GM18873 (cell line): ENCODE measurements at regions not wholly inside any gene's neighbourhood (a gene's known extent, or its start where the extent isn't known, plus 50 kb on each side); places are given as distances from the start of the nearest gene placed in this dataset.
"Not testable (repeated sequence)": the region's sequence is repeated elsewhere in the genome, so short reads cannot be mapped to it uniquely, and the experiment has no call there.

Experiments used
- ATAC-seq: cut with Tn5 transposase; IDR thresholded peaks from one replicate; pipeline ENCODE4 v1.9.1; 2021; ENCODE audit warnings: mild to moderate bottlenecking, moderate library complexity, moderate number of reproducible peaks; ENCODE audit not compliant: unreplicated experiment, low FRiP score

DNA sequence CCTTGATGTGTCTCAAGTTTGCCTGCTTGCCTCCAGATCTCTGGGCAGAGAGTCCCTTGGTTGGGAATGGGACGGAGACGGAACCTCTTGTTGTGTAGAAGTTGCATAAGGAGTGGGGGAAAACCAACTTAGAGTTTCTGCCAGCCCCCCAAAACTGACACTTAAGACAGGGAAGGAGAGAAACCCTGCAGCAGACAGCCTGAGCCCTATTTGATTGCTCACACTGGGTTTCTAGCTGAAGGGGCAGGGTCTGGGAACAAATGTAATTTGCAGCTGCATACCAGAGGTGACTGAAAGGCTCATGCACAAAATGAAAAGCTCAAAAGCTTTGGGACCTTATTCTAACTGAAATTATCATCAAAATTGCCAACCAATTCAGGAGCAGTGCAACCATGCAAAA lies 254.5 kb downstream of the RASEF start:
- no peak for ATAC-seq

DNA sequence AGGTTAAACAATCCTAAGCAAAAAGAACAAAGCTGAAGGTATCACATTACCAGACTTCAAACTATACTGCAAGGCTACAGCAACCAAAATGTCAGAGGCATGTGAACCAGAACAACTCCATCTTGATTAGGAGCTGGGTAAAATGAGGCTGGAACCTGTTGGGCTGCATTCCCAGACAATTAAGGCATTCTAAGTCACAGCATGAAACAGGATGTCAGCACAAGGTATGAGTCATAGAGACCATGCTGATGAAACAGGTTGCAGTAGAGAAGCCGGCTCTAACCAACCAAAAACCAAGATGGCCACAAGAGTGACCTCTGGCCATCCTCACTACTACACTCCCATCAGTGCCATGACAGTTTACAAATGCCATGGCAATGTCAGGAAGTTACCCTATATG lies 252.0 kb downstream of the RASEF start:
- ATAC-seq: no peak

DNA sequence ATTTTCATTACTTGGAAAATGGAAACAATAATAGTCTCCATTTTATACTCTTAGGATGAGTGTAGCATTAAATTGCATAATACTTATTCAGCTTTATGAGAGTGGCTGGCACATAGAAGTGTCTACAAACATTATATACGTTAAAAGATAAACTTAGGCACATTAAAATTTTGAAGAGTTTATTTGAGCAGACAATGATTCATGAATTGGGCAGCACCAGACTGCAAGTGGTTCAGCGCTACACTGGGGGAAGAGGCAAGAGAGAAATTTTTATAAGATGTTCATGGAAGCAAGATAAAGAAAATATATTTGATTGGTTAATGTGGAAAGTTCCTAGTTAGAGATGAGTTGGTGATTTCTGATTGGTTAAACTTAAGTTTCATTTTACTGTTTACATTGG lies 243.7 kb downstream of the RASEF start:
- ATAC-seq: no peak

DNA sequence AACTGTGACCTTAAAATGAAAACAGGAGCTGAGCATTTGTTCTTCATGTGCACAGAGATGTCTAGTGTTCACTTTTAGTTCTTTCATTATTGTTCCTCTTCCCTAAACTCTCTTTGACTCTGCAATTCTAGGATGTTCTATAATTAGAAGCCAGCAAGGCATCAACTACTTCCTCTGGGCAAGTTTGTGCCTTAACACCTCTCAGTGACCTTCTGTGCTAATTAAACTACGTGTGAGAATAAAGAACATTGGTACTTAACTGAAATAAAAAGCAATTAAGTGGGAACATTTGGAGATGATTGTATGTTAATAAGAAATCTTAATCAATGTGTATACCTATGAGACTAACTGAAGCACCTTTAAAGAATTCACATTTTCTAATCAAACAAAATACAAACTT lies 242.8 kb downstream of the RASEF start:
- no peak for ATAC-seq

DNA sequence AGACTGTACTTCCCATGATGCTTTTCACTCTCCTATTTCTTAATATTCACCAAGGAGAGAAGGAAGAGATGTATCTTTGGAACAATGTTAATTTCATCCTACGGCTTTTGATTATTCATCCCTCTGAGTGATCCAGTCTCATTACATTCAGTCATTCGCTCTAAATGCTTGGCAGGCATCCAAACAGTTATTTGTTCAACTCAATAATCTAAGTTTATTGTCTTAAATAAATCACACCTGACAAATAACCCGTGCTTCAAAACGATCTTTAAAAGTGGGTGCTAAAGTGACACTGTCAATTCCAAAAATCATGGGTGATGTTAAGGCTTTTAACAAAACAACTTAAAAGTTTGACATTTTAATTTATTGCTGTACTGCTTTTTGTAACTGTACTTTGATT lies 233.1 kb downstream of the RASEF start:
- no peak for ATAC-seq

DNA sequence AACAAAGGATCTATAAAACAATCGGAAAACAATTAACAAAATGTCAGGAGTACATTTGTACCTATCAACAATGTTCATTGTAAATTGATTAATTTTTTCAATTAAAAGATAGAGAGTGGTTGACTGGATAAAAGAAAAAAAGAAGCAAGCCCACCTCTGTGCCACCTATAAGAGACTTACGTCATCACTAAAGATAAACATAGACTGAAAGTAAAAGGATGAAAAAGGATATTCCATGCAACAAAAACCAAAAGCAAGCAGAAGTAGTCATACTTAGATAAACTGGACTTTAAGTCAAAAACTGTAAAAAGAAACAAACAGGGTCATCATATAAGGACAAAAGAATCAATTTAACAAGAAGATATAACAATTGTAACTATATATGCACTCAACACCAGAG lies 197.4 kb downstream of the RASEF start:
- ATAC-seq: no peak

DNA sequence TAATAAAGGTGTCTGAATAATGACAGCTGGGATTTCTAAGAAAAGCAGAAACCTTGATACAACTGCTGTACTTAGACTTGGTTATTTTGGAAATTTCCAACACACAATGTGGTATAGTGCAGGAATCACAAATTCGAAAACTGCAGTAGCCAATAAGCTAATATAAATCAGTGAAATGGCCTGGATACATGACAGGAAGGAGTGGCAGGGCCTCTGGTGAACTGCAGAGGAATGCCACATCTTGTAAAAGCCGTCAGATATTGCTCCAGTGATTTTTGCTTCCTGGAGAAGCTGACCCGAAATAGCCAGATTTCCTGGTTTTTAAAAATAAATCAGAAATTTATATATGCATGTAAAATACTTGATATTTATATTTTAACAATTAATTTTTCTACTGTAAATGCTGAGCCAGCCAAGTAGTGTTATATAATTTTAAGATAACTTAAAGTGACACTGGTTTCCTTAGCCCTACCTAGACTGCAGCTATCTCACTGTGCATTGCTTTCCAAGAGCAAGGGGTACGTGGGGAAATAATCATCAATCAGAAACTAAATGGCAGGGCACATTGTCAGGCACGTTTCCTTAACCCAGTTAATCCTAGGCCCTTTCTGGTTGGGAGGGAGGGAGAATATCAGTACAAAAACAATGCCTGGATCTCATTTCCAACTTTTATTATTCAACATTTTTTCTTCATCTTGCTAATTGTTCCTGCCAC lies 182.4 kb downstream of the RASEF start:
- ATAC-seq: no peak

DNA sequence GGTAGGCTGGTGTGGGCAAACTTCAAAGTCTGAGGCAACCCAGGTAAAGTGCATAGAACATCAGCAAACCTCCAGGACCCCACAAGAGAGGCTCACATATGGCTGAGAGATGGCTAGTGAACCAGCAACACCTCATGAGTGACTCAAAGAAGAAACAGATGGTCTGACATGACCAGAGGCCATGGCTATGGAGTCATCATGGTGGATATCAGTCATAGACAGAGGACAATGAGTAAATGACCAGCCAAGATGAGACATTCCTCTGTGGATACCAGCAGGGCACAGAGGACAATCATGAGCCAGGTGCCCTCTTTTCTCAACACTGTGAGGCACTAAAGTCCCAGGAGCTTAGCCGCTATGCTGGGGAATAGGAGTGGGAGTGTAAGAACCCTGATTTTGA lies 180.8 kb downstream of the RASEF start:
- no peak for ATAC-seq

DNA sequence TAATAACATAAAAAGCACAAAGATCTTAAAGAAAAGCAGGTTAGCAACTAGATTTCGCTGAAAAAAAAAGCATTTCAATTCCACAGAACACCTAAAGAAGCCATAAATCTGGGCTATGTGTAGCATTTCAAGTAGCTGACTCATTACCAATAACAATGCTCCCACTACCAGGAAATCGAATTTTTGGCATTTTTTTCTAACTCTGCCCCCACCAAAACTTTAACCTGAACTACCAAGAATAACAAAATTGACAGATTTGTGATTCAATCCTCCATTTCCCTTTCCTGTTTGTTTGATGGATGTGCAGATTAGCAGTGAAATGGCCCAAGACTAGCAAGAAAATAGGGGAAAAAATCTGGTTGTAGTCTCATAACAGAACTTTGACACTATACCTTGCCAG lies 180.2 kb downstream of the RASEF start:
- ATAC-seq: no peak

DNA sequence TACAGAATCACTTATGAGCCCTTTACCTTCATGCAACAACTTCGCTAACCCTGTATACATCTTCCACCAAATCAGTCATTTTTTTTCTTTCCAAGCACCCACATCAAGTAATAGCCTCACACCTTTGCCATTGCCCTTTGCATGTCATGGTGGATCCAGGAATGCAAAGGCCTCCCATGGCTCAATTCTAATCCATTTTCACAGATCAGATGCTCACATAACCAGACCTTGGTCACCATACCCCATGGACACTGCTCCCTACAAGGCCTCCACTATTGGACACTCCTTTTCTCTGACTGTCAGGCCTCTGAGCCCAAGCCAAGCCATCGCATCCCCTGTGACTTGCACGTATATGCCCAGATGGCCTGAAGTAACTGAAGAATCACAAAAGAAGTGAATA lies 179.5 kb downstream of the RASEF start:
- ATAC-seq: no peak

DNA sequence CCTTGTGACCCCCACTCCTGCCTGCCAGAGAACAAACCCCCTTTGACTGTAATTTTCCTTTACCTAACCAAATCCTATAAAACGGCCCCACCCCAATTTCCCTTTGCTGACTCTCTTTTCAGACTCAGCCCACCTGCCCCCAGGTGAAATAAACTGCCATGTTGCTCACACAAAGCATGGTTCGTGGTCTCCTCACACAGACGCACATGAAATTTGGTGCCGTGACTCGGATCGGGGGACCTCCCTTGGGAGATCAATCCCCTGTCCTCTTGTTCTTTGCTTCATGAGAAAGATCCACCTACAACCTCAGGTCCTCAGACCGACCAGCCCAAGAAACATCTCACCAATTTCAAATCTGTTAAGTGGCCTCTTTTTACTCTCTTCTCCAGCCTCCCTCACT lies 179.0 kb downstream of the RASEF start:
- not testable (repeated sequence) for ATAC-seq

DNA sequence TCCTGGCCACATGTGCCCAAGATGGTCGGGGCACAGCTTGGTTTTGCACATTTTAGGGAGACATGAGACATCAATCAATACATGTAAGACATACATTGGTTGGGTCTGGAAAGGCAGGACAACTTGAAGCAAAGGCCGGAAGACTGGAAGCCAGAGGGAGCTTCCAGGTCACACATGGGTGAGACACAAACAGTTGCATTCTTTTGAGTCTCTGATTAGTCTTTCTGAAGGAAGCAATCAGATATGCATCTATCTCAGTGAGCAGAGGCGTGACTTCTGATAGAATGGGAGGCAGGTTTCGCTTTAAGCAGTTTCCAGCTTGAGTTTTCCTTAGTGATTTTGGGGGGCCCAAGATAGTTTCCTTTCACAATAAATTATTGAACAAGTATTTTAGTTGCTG lies 172.5 kb downstream of the RASEF start:
- ATAC-seq: no peak

DNA sequence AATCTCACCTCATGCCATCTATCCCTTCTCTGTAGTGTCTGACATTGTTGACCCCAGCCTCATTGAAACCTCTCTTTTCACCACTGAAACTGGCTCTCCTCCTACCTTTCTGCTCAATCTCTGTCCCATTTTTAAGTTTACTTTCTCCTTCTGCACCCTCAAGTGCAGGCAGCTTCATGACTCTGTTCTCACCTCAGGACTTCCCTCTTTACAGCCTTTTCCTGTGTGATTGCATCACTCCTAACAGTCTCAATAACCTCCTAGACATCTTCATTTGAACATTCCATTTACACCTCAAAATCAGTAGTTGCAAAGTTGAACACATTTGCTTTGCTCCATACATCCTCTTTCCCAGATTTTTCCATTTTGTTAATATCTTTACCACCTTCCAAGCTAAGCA lies 172.1 kb downstream of the RASEF start:
- no peak for ATAC-seq

DNA sequence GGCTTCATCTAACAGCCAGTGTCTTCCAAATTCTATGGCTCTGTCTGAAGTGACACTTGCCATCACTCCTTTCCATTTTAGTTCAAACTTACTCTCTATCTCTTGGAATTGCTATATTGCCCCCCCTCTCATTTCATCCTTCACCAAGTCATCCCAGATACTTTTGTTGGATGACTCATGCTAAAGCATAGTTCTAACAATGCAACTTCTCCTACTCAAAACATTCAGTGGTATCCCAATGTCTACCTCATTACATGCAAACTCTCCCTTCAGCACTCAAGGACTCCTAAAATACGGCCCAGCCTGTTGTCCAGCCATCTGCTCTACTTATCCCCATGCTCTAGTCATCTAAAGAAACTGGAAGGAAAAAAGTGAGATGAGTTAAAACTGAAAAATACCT lies 171.6 kb downstream of the RASEF start:
- ATAC-seq: no peak

DNA sequence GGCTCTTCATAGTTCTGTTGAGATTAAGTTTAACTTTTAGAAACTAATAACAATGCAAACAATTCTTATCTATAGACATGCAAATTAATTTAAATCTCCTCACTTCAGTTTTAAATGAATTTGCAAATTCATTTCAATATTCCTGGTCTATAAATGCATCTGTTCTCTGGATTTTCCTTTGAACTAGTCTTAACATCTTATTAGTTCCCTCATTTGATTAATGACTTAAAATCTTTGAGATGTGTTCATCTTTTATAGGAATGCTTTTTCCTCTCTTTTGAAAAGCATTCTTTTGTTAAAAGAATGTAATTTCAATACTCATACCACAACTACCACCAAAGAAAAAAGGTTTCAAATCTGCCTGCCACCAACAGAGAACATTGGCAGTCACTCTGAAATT lies 169.4 kb downstream of the RASEF start:
- no peak for ATAC-seq

DNA sequence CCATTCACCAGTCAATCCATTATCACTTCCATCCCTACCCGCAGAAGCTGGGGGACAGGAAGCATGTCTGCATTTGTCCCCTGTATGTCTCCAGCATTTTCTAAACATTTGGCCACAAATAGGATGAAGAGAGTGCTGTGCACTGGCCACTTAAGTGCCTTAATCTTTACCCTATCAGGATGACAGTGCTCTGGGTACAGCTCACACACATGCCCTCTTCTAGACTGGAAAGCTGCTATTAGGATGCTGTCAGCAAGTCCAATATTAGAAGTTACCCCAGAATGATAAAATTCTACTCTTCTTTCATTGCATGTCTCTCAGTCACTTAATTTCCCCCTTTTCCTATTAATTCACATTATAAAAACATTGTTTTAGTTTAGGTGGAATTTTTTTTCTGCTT lies 168.4 kb downstream of the RASEF start:
- no peak for ATAC-seq

DNA sequence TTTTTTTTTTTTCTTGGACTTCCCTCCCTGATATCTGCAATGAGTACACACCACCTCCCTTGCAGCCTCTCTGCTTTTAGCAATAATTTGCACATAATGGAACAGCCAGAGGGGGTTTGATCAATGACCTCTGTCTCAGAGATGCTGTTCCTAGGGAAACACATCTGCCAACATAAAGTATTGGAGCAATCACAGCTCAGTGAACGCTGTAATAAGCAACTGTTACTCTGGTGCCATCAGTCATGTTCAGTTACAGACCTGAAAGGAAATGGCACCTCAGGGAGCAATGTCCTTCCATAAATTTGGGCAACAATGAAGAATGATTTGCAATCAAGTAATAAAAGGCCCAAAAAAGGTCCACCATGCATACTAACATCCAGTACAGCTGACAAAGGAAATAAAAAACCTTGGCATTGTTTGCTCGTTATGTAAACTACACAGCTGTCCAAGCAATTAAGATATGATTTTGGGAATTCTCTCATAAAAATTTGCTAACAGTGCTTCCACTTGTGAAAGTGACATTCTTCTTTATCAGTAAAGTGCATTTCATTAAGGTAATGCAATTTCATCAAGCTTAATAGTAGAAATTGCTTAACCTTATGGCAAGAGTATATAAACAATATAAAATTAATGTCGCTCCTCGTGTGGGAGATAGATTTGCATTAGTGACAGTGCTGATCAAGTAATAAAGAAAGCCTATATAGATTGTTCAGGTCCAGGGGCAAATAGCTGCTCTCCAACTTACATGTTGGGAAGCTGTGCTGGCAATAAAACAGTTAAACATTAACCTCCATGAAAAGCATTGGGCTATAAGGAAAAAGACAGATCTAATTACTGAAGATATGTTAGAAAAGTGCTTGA lies 167.8 kb downstream of the RASEF start:
- ATAC-seq: no peak

DNA sequence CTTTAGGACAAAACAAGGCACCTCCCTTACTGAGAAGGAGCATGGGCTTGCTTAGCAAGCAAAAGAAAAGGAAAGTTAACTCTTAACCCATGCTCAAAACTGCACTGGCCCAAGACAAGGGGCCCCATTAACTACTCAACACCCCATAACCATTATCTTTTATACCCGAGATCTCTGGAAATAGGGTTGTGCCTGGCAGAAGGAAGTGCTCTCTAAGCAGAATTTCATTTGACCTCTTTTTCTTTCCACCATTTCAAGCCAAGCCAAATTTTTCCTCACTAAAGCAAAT lies 167.2 kb downstream of the RASEF start:
- ATAC-seq: no peak

DNA sequence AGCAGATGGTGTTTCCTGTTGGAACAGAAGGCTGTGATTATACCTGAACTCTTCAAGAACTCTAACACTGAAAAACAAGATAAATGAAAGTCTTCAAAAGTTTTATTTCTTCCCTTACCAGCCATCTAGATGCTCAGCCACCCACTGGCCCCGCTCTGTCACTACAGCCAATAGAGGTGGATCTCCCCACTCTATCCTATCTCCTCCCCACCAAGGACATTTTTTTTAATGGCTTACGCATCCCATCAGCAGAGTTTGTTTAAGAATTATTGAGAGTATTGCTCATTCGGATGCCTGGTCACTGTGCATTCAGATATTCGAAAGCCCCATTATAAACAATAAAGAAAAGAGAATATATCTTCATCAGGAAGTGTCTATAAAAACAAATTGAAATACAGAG lies 159.4 kb downstream of the RASEF start:
- no peak for ATAC-seq

DNA sequence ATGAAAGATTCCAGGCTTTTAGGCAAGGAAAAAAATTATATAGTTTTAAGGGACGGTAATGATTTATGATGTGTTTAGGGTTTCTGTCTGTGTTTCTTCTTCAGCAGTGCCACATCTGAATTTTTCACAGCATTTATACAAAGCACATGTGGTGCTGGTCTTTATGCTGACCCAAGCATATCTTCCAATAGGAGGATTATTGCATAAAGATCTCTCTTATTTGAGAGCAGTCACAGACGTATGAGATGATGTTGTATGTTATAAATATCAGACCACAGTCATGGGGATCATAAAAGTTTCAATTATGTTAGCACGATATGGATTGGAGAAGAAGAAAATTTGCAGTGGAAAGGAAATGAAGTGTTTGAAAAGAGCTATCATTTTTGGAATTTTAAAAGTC lies 150.9 kb downstream of the RASEF start:
- ATAC-seq: no peak

DNA sequence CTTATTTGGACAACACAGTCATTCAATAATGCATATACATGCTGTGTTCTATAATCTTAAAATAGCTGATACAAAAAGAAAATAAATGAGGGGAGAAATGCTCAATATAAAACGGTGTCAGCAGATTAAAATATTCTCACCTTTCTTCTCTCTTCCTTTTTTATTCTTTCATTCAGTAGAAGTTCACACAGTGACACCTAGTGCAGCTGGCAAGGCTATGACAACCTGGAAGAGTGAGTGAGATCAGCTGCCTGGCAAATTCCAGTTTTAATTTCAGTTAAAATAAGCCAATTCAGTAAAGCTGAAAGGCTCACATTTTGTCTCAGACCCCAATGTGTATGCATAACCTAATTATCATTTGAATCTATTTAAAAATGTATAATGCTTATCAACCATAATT lies 150.3 kb downstream of the RASEF start:
- no peak for ATAC-seq

DNA sequence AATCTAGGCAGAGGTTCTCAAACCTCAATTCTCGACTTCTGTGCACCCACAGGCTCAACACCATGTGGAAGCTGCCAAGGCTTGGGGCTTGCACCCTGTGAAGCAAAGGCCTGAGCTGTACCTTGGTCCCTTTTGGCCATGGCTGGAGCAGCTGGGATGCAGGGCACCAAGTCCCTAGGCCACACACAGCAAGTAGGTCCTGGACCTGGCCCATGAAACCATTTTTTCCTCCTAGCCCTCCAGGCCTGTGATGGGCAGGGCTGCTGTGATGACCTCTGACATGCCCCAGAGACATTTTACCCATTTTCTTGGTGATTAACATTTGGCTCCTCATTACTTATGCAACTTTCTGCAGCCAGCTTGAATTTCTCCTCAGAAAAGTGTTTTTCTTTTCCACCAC lies 146.7 kb downstream of the RASEF start:
- not testable (repeated sequence) for ATAC-seq
